22Rv1 (cell line): ENCODE measurements at regions not wholly inside any gene's neighbourhood (a gene's known extent, or its start where the extent isn't known, plus 50 kb on each side); places are given as distances from the start of the nearest gene placed in this dataset.

Source experiments
- CTCF ChIP-seq: fragments of 450-650 bp; IDR thresholded peaks from 2 replicates; pipeline ENCODE4 v1.5.1; 2017; ENCODE audit warnings: mild to moderate bottlenecking
- ZFX ChIP-seq: fragments of 450-650 bp; IDR thresholded peaks from 2 replicates; pipeline ENCODE4 v1.6.1; 2017; ENCODE audit warnings: antibody characterized with exemption, borderline replicate concordance

GRCh38 chr3:147213633-147214032 is 192.7 kb downstream of the ZIC4 start:
- no peak for TF ChIP-seq CTCF
- TF ChIP-seq ZFX, result no peak
